ENCODE measurements at regions not wholly inside any gene's neighbourhood (a gene's known extent, or its start where the extent isn't known, plus 50 kb on each side); places are given as distances from the start of the nearest gene placed in this dataset.

GRCh38 chr6:140183881-140184280 is 809.4 kb upstream of the CITED2 start:
- Histone ChIP-seq H3K27me3 (no peaks in the 10 kb centered on the region), H3K4me1 (no peaks in the 10 kb centered on the region), H3K9me3 (peaks cover 0 to 20% (median 2%) of the 10 kb centered on the region in 12 donors), H3K27ac (no peak overlapping the region), H3K4me3 (no peak overlapping the region), H3K36me3 (no peaks in the 10 kb centered on the region)
- ATAC-seq (no peak), DNase-seq (no peak)
- intact Hi-C loops (cut with DNase I), result no loop called here
- TF ChIP-seq CTCF (IDR thresholded peaks at IDR 0.05), result no peak
- no peak for TF ChIP-seq POLR2A (IDR thresholded peaks at IDR 0.05)

- DNase-seq (no peak), ATAC-seq (no peak)
- intact Hi-C loops (cut with DNase I), result no loop called here
- TF ChIP-seq POLR2A (IDR thresholded peaks at IDR 0.05), result no peak
- TF ChIP-seq CTCF (IDR thresholded peaks at IDR 0.05), result no peak
- 90 to 94% (median 92%) methylated on average over 2 of the region's 2 CpGs for WGBS, 4 donors
- Histone ChIP-seq H3K4me1 (peaks cover 0 to 4% (median 0%) of the 10 kb centered on the region in 12 donors), H3K27me3 (no peaks in the 10 kb centered on the region), H3K4me3 (no peak overlapping the region), H3K27ac (no peak overlapping the region), H3K36me3 (no peaks in the 10 kb centered on the region), H3K9me3 (peaks cover 0 to 10% (median 0%) of the 10 kb centered on the region in 12 donors)
These were observed 808.4 kb upstream of the CITED2 start for GRCh38 chr6:140182821-140183220.

GRCh38 chr6:140181876-140182275 is 807.4 kb upstream of the CITED2 start:
- WGBS, 4 donors, result 78 to 89% (median 81%) methylated on average over 2 of the region's 2 CpGs
- H3K36me3 ChIP-seq, result no peaks in the 10 kb centered on the region
- no peak for ATAC-seq

GRCh38 chr6:140180306-140180705 is 805.9 kb upstream of the CITED2 start:
- WGBS, 4 donors, result 97 to 99% (median 98%) methylated on average over 2 of the region's 2 CpGs
- TF ChIP-seq POLR2A (IDR thresholded peaks at IDR 0.05) (no peak), CTCF (IDR thresholded peaks at IDR 0.05) (no peak)
- no peak overlapping the region for H3K27ac ChIP-seq
- no peaks in the 10 kb centered on the region for H3K27me3 ChIP-seq
- ATAC-seq, result no peak
- H3K9me3 ChIP-seq, result no peaks in the 10 kb centered on the region
- intact Hi-C loops (cut with DNase I), result no loop called here
- peaks cover 0 to 4% (median 0%) of the 10 kb centered on the region in 12 donors for H3K4me1 ChIP-seq
- H3K36me3 ChIP-seq, result no peaks in the 10 kb centered on the region
- H3K4me3 ChIP-seq, result no peak overlapping the region
- no peak for DNase-seq

More at GRCh38 chr6:140181876-140182275, 807.4 kb upstream of the CITED2 start:
- peaks cover 0 to 1% (median 0%) of the 10 kb centered on the region in 12 donors for H3K9me3 ChIP-seq
- no peak overlapping the region for H3K27ac ChIP-seq
- H3K27me3 ChIP-seq, result no peaks in the 10 kb centered on the region
- H3K4me3 ChIP-seq, result no peak overlapping the region
- DNase-seq, result no peak
- intact Hi-C loops (cut with DNase I), result no loop called here
- TF ChIP-seq CTCF (IDR thresholded peaks at IDR 0.05), result no peak
- no peak for TF ChIP-seq POLR2A (IDR thresholded peaks at IDR 0.05)
- H3K4me1 ChIP-seq, result peaks cover 0 to 4% (median 0%) of the 10 kb centered on the region in 12 donors

Data from heart left ventricle (tissue), 16 donors.